H9 (cell line): ENCODE measurements at regions not wholly inside any gene's neighbourhood (a gene's known extent, or its start where the extent isn't known, plus 50 kb on each side); places are given as distances from the start of the nearest gene placed in this dataset.

Source experiments
- DNase-seq: peaks from one replicate; pipeline ENCODE4 v3.0.0-alpha.2; 2017
- H2AFZ ChIP-seq: one replicate; pipeline ENCODE4 v1.6.1; 2013; ENCODE audit warnings: mild to moderate bottlenecking, low read length, control low read depth, moderate library complexity
- H2AK5ac ChIP-seq: 2 replicates; pipeline ENCODE4 v1.6.1; 2013; ENCODE audit warnings: low read length, control low read depth, mixed read lengths; ENCODE audit not compliant: insufficient read length
- H2BK120ac ChIP-seq: one replicate; pipeline ENCODE4 v1.6.1; 2013; ENCODE audit warnings: low read depth, mild to moderate bottlenecking, low read length, control low read depth, inconsistent platforms; ENCODE audit not compliant: poor library complexity, severe bottlenecking
- H2BK12ac ChIP-seq: 2 replicates; pipeline ENCODE4 v1.6.1; 2013; ENCODE audit warnings: low read length, control low read depth, mixed read lengths, low read depth; ENCODE audit not compliant: insufficient read length
- H2BK15ac ChIP-seq: 2 replicates; pipeline ENCODE4 v1.6.1; 2013; ENCODE audit warnings: low read depth, low read length, control low read depth
- H2BK20ac ChIP-seq: one replicate; pipeline ENCODE4 v1.6.1; 2013; ENCODE audit warnings: low read depth, mild to moderate bottlenecking, low read length, control low read depth, inconsistent platforms; ENCODE audit not compliant: poor library complexity, severe bottlenecking
- H2BK5ac ChIP-seq: 2 replicates; pipeline ENCODE4 v1.6.1; 2013; ENCODE audit warnings: low read length, control low read depth, mixed read lengths; ENCODE audit not compliant: insufficient read length
- H3K14ac ChIP-seq: 2 replicates; pipeline ENCODE4 v1.6.1; 2013; ENCODE audit warnings: low read length, control low read depth; ENCODE audit not compliant: insufficient read depth
- H3K18ac ChIP-seq: 2 replicates; pipeline ENCODE4 v1.6.1; 2013; ENCODE audit warnings: low read depth, mild to moderate bottlenecking, mixed read lengths, low read length, control low read depth; ENCODE audit not compliant: insufficient read length
- H3K23ac ChIP-seq: 2 replicates; pipeline ENCODE4 v1.6.1; 2013; ENCODE audit warnings: low read length, control low read depth, mixed read lengths, low read depth; ENCODE audit not compliant: insufficient read length
- H3K23me2 ChIP-seq: 2 replicates; pipeline ENCODE4 v1.6.1; 2013; ENCODE audit warnings: low read depth, mild to moderate bottlenecking, mixed read lengths, low read length, control low read depth; ENCODE audit not compliant: insufficient read length, poor library complexity, severe bottlenecking
- H3K27ac ChIP-seq: 2 replicates; pipeline ENCODE4 v1.5.1; 2013; ENCODE audit warnings: low read length, control low read depth, mixed read lengths, low read depth; ENCODE audit not compliant: insufficient read length
- H3K27me3 ChIP-seq: 2 replicates; pipeline ENCODE4 v1.6.1; 2013; ENCODE audit warnings: low read length, control low read depth, inconsistent platforms; ENCODE audit not compliant: insufficient read depth
- H3K4ac ChIP-seq: 2 replicates; pipeline ENCODE4 v1.6.1; 2013; ENCODE audit warnings: low read depth, mild to moderate bottlenecking, control low read depth, inconsistent platforms, low read length, moderate library complexity
- H3K4me1 ChIP-seq: 2 replicates; pipeline ENCODE4 v1.6.1; 2013; ENCODE audit warnings: low read length, control low read depth, inconsistent platforms; ENCODE audit not compliant: insufficient read depth
- H3K4me2 ChIP-seq: 2 replicates; pipeline ENCODE4 v1.6.1; 2013; ENCODE audit warnings: low read length, control low read depth, mixed read lengths; ENCODE audit not compliant: insufficient read length, insufficient read depth
- H3K56ac ChIP-seq: 2 replicates; pipeline ENCODE4 v1.6.1; 2013; ENCODE audit warnings: low read depth, mild to moderate bottlenecking, mixed read lengths, low read length, control low read depth; ENCODE audit not compliant: insufficient read length
- H3K79me1 ChIP-seq: 2 replicates; pipeline ENCODE4 v1.6.1; 2013; ENCODE audit warnings: low read depth, mild to moderate bottlenecking, moderate library complexity, low read length, control low read depth, inconsistent platforms; ENCODE audit not compliant: insufficient read depth, poor library complexity, severe bottlenecking
- H3K79me2 ChIP-seq: 2 replicates; pipeline ENCODE4 v1.6.1; 2013; ENCODE audit warnings: low read length, control low read depth, inconsistent platforms; ENCODE audit not compliant: insufficient read depth
- H3K9ac ChIP-seq: 2 replicates; pipeline ENCODE4 v1.6.1; 2013; ENCODE audit warnings: low read length, control low read depth, mixed read lengths; ENCODE audit not compliant: insufficient read length; ENCODE audit errors: extremely low read depth
- H3K9me3 ChIP-seq: one replicate; pipeline ENCODE4 v1.6.1; 2013; ENCODE audit warnings: low read depth, low read length, inconsistent platforms; ENCODE audit not compliant: control insufficient read depth
- H3T11ph ChIP-seq: one replicate; pipeline ENCODE4 v1.6.1; 2013; ENCODE audit warnings: mild to moderate bottlenecking, low read length, control low read depth, inconsistent platforms
- H4K20me1 ChIP-seq: one replicate; pipeline ENCODE4 v1.6.1; 2013; ENCODE audit not compliant: control insufficient read depth, insufficient read length, insufficient read depth
- H4K5ac ChIP-seq: 2 replicates; pipeline ENCODE4 v1.6.1; 2013; ENCODE audit warnings: low read depth, mild to moderate bottlenecking, mixed read lengths, low read length, control low read depth; ENCODE audit not compliant: insufficient read length
- H4K8ac ChIP-seq: replicated peaks from 2 replicates; pipeline ENCODE4 v1.6.1; 2013; ENCODE audit warnings: low read length, control low read depth, mixed read lengths, low read depth; ENCODE audit not compliant: insufficient read length
- H4K91ac ChIP-seq: 2 replicates; pipeline ENCODE4 v1.6.1; 2013; ENCODE audit warnings: low read depth, mild to moderate bottlenecking, moderate library complexity, mixed read lengths, low read length, control low read depth; ENCODE audit not compliant: insufficient read length
- H3K27ac Mint-ChIP-seq, 3 experiments: 2 replicates in 2 of 3; 3 replicates in 1 of 3; pipeline ENCODE4 v1.8.0; 2020 to 2021; ENCODE audit warnings: mixed read lengths in 3 of 3, mild to moderate bottlenecking in 1 of 3, moderate library complexity in 1 of 3
- H3K27me3 Mint-ChIP-seq: 2 replicates; pipeline ENCODE4 v1.8.0; 2021; ENCODE audit warnings: low read depth, mild to moderate bottlenecking, moderate library complexity, mixed read lengths
- H3K36me3 Mint-ChIP-seq, 3 experiments: 2 replicates in 2 of 3; 3 replicates in 1 of 3; pipeline ENCODE4 v1.8.0; 2020 to 2021; ENCODE audit warnings: low read depth in 3 of 3, mixed read lengths in 3 of 3; ENCODE audit not compliant: insufficient read depth in 1 of 3
- H3K4me1 Mint-ChIP-seq, 2 experiments: 2 replicates each; pipeline ENCODE4 v1.8.0; 2020; ENCODE audit warnings: mixed read lengths in 2 of 2
- H3K4me3 Mint-ChIP-seq, 2 experiments: 2 replicates in 1 of 2; 3 replicates in 1 of 2; pipeline ENCODE4 v1.8.0; 2020 to 2021; ENCODE audit warnings: mild to moderate bottlenecking in 2 of 2, mixed read lengths in 2 of 2, moderate library complexity in 1 of 2
- H3K9me3 Mint-ChIP-seq, 2 experiments: 2 replicates in 1 of 2; 3 replicates in 1 of 2; pipeline ENCODE4 v1.8.0; 2020; ENCODE audit warnings: mild to moderate bottlenecking in 2 of 2, mixed read lengths in 2 of 2, moderate library complexity in 1 of 2
- CTCF ChIP-seq: fragments of 200-600 bp; sonication (generic); conservative IDR thresholded peaks from 3 replicates; pipeline ENCODE4 v1.8.0; 2021; ENCODE audit warnings: antibody characterized with exemption, mild to moderate bottlenecking
- WGBS: extraction: QIAGEN DNeasy Blood & Tissue Kit; methylation state at CpG from one replicate; pipeline ENCODE4 v1.1.7; 2013; ENCODE audit warnings: missing lambda C conversion rate, low lambda C conversion rate, mixed read lengths; ENCODE audit not compliant: insufficient read length; ENCODE audit errors: extremely low coverage; 5-methylcytosine and 5-hydroxymethylcytosine counted together

- H3K4me2 ChIP-seq, result no peak overlapping the region
- H2BK15ac ChIP-seq, result no peak overlapping the region
- no peak overlapping the region for H2BK12ac ChIP-seq
- no peaks in the 10 kb centered on the region for H3K9me3 ChIP-seq
- H3K23ac ChIP-seq, result no peak overlapping the region
- no peak for DNase-seq
- no peaks in the 10 kb centered on the region for H3K4me1 ChIP-seq
- H3K9ac ChIP-seq, result no peak overlapping the region
- H2AFZ ChIP-seq, result no peak overlapping the region
- H3T11ph ChIP-seq, result no peak overlapping the region
- H3K27ac ChIP-seq, result no peak overlapping the region
- no peak overlapping the region for H3K14ac ChIP-seq
- H3K4ac ChIP-seq, result no peak overlapping the region
- H3K36me3 Mint-ChIP-seq, result no peaks in the 10 kb centered on the region
- no peak overlapping the region for H4K8ac ChIP-seq
- no peak overlapping the region for H2BK5ac ChIP-seq
- H4K20me1 ChIP-seq, result no peaks in the 10 kb centered on the region
- H2BK120ac ChIP-seq, result no peak overlapping the region
- no peak overlapping the region for H4K91ac ChIP-seq
- TF ChIP-seq CTCF, result no peak
- H3K27ac Mint-ChIP-seq, result no peak overlapping the region
- H3K56ac ChIP-seq, result no peak overlapping the region
- no peaks in the 10 kb centered on the region for H3K9me3 Mint-ChIP-seq
- no CpG with 5 or more reads among the region's 3 CpGs for WGBS
- H3K27me3 Mint-ChIP-seq, result no peaks in the 10 kb centered on the region
- no peak overlapping the region for H2AK5ac ChIP-seq
- H3K4me3 Mint-ChIP-seq, result no peak overlapping the region
- H2BK20ac ChIP-seq, result no peak overlapping the region
- H3K79me1 ChIP-seq, result no peaks in the 10 kb centered on the region
- H3K23me2 ChIP-seq, result no peaks in the 10 kb centered on the region
- H3K79me2 ChIP-seq, result no peaks in the 10 kb centered on the region
- H3K27me3 ChIP-seq, result no peaks in the 10 kb centered on the region
- no peak overlapping the region for H4K5ac ChIP-seq
- H3K4me1 Mint-ChIP-seq, result no peaks in the 10 kb centered on the region
- no peak overlapping the region for H3K18ac ChIP-seq
Measured at GRCh38 chr3:166484470-166484869, 647.2 kb upstream of the BCHE start.
